ENCODE measurements at regions not wholly inside any gene's neighbourhood (a gene's known extent, or its start where the extent isn't known, plus 50 kb on each side); places are given as distances from the start of the nearest gene placed in this dataset.

DNA sequence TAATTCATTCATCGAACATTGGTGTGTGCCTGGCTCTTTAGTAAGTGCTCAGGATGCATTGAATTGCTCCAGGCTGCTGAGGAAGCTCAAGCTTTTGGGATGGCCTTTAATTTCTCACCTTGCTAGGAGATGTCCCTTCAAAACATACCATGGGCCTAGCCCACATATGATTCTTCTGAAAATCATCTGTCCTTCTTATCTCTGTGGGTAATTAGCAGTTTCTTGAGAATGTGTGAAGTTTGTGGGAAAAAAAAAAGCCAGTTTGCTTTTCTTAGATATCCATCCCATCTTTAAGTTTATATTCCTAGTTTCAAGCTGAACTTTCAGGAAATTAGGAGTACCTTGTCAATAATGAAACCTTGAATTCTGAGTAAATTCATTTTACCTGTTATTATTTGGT, 532.3 kb upstream of the SUCLG2 start:
- no peaks in the 10 kb centered on the region for H3K9me3 ChIP-seq (ENCODE audit: control insufficient read depth in 4 of 4, insufficient read depth in 3 of 4, low read length in 3 of 4)
- ATAC-seq (ENCODE audit: insufficient read depth, low FRiP score) (no peak), DNase-seq (no peak)
- TF ChIP-seq, protein P1, sequence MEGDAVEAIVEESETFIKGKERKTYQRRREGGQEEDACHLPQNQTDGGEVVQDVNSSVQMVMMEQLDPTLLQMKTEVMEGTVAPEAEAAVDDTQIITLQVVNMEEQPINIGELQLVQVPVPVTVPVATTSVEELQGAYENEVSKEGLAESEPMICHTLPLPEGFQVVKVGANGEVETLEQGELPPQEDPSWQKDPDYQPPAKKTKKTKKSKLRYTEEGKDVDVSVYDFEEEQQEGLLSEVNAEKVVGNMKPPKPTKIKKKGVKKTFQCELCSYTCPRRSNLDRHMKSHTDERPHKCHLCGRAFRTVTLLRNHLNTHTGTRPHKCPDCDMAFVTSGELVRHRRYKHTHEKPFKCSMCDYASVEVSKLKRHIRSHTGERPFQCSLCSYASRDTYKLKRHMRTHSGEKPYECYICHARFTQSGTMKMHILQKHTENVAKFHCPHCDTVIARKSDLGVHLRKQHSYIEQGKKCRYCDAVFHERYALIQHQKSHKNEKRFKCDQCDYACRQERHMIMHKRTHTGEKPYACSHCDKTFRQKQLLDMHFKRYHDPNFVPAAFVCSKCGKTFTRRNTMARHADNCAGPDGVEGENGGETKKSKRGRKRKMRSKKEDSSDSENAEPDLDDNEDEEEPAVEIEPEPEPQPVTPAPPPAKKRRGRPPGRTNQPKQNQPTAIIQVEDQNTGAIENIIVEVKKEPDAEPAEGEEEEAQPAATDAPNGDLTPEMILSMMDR (IDR thresholded peaks at IDR 0.05; ENCODE audit: control extremely low read depth, extremely low read depth): no peak
- H3K9ac ChIP-seq (ENCODE audit: insufficient read depth in 1 of 2, low read length in 2 of 2): no peak overlapping the region
- H3K36me3 ChIP-seq (ENCODE audit: control insufficient read depth in 4 of 4, insufficient read depth in 4 of 4, low read length in 4 of 4): no peaks in the 10 kb centered on the region
- 92 to 95% methylated on average over 1 of the region's 1 CpG for WGBS, 2 donors
- H3K4me1 ChIP-seq (ENCODE audit: control insufficient read depth in 5 of 5, insufficient read depth in 5 of 5, low read length in 5 of 5): no peaks in the 10 kb centered on the region
- no peaks in the 10 kb centered on the region for H3K27me3 ChIP-seq (ENCODE audit: control insufficient read depth in 3 of 3, insufficient read depth in 3 of 3, low read length in 2 of 3)
- no peak overlapping the region for H3K4me3 ChIP-seq
- H3K27ac ChIP-seq (ENCODE audit: low read depth in 1 of 2, low read length in 1 of 2): no peak overlapping the region

GRCh38 chr3:68176600-68176999, 522.2 kb upstream of the SUCLG2 start:
- WGBS, 2 donors: 45 to 65% methylated on average over 1 of the region's 1 CpG
- TF ChIP-seq, protein P1 (IDR thresholded peaks at IDR 0.05; ENCODE audit: control extremely low read depth, extremely low read depth): no peak
- Histone ChIP-seq H3K9me3 (ENCODE audit: control insufficient read depth in 4 of 4, insufficient read depth in 3 of 4, low read length in 3 of 4) (peaks cover 0 to 10% (median 5%) of the 10 kb centered on the region in 4 donors), H3K27ac (ENCODE audit: low read depth in 1 of 2, low read length in 1 of 2) (no peak overlapping the region), H3K27me3 (ENCODE audit: control insufficient read depth in 3 of 3, insufficient read depth in 3 of 3, low read length in 2 of 3) (no peaks in the 10 kb centered on the region), H3K9ac (ENCODE audit: insufficient read depth in 1 of 2, low read length in 2 of 2) (no peak overlapping the region), H3K4me3 (no peak overlapping the region), H3K4me1 (ENCODE audit: control insufficient read depth in 5 of 5, insufficient read depth in 5 of 5, low read length in 5 of 5) (no peaks in the 10 kb centered on the region), H3K36me3 (ENCODE audit: control insufficient read depth in 4 of 4, insufficient read depth in 4 of 4, low read length in 4 of 4) (no peaks in the 10 kb centered on the region)
- DNase-seq (no peak), ATAC-seq (ENCODE audit: insufficient read depth, low FRiP score) (no peak)

DNA sequence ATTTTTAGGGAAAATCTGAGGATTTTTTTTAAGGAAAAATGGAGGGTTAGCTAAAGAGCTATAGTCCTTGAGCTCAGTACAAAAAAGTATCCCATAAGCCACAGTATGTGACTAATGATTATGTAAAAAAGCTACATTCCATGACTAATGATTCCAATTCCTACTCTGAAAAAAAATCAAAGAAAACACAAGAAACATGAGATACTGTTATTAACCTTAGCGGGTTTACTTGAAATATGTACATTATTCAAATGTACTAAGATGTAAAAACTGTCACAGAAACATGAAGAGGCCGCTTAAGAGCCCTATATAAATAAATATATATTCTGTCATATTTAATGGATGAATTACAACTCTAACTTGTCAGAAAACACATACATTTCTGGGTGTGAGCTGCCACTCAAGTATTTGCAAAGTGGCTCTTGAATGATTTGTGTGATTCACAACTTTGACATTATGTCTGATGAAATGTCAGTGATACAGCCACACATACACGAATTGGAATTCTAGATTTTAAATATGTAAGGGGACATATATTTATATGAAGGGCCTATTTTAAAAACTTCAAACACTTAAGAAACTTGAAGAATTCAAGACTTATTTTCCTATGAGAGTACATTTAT, 518.7 kb upstream of the SUCLG2 start:
- WGBS, 2 donors: 49 to 70% methylated on average over 3 of the region's 3 CpGs
- ATAC-seq (ENCODE audit: insufficient read depth, low FRiP score) (no peak), DNase-seq (no peak)
- H3K27ac ChIP-seq (ENCODE audit: low read depth in 1 of 2, low read length in 1 of 2): no peak overlapping the region
- no peak overlapping the region for H3K9ac ChIP-seq (ENCODE audit: insufficient read depth in 1 of 2, low read length in 2 of 2)
- no peaks in the 10 kb centered on the region for H3K36me3 ChIP-seq (ENCODE audit: control insufficient read depth in 4 of 4, insufficient read depth in 4 of 4, low read length in 4 of 4)
- H3K27me3 ChIP-seq (ENCODE audit: control insufficient read depth in 3 of 3, insufficient read depth in 3 of 3, low read length in 2 of 3): no peaks in the 10 kb centered on the region
- TF ChIP-seq, protein P1 (IDR thresholded peaks at IDR 0.05; ENCODE audit: control extremely low read depth, extremely low read depth): no peak
- no peaks in the 10 kb centered on the region for H3K4me1 ChIP-seq (ENCODE audit: control insufficient read depth in 5 of 5, insufficient read depth in 5 of 5, low read length in 5 of 5)
- H3K9me3 ChIP-seq (ENCODE audit: control insufficient read depth in 4 of 4, insufficient read depth in 3 of 4, low read length in 3 of 4): peaks cover 0 to 10% (median 9%) of the 10 kb centered on the region in 4 donors
- no peak overlapping the region for H3K4me3 ChIP-seq

GRCh38 chr3:68172039-68172438, 517.6 kb upstream of the SUCLG2 start:
- Histone ChIP-seq H3K9ac (ENCODE audit: insufficient read depth in 1 of 2, low read length in 2 of 2) (no peak overlapping the region), H3K27me3 (ENCODE audit: control insufficient read depth in 3 of 3, insufficient read depth in 3 of 3, low read length in 2 of 3) (no peaks in the 10 kb centered on the region), H3K9me3 (ENCODE audit: control insufficient read depth in 4 of 4, insufficient read depth in 3 of 4, low read length in 3 of 4) (peaks cover 0 to 10% (median 9%) of the 10 kb centered on the region in 4 donors), H3K4me3 (no peak overlapping the region), H3K27ac (ENCODE audit: low read depth in 1 of 2, low read length in 1 of 2) (no peak overlapping the region), H3K36me3 (ENCODE audit: control insufficient read depth in 4 of 4, insufficient read depth in 4 of 4, low read length in 4 of 4) (no peaks in the 10 kb centered on the region), H3K4me1 (ENCODE audit: control insufficient read depth in 5 of 5, insufficient read depth in 5 of 5, low read length in 5 of 5) (no peaks in the 10 kb centered on the region)
- TF ChIP-seq, protein P1 (IDR thresholded peaks at IDR 0.05; ENCODE audit: control extremely low read depth, extremely low read depth): no peak
- no peak for DNase-seq
- WGBS, 2 donors: 74 to 77% methylated on average over 2 of the region's 2 CpGs
- no peak for ATAC-seq (ENCODE audit: insufficient read depth, low FRiP score)
